ENCODE measurements at regions not wholly inside any gene's neighbourhood (a gene's known extent, or its start where the extent isn't known, plus 50 kb on each side); places are given as distances from the start of the nearest gene placed in this dataset.
"Not testable (repeated sequence)": the region's sequence is repeated elsewhere in the genome, so short reads cannot be mapped to it uniquely, and the experiment has no call there.

DNA sequence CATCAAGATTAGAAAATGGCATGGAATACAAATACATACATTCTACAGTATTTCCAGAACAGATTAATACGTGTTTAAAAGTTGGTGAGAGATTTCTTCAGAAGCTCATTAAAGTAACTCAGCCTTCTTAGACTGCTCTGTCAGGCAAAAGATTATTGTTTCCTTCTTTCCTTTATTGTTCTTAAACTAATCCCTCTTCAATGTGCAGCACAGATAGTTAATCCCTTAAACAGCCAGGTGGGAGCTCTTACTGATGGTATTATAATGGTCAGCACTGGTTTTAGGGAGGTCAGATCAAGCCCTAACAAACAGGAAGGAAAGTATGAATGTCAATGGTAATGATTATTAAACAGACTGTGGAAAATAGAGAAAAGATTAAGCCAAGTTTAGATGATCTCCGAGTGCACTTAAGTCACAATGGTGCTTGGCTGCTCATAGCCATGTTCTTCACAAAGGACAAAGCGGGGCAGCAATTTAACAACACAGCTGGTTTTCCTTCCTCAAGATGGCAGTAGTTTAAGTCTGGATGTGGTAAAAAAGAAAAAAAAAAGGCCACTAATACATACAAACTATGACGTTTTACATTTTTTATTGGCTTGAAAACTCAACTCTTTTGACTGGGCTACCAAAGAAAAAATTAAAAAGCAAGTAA lies 992.6 kb downstream of the PCDH9 start:
- Histone ChIP-seq H3K9me2 (replicated peaks; ENCODE audit: insufficient read depth, low read length) (no peaks in the 10 kb centered on the region), H3K4me3 (ENCODE audit: low read length) (no peak overlapping the region), H3K27ac (ENCODE audit: low read length) (no peak overlapping the region), H3K36me3 (replicated peaks; ENCODE audit: insufficient read depth, low read length) (no peaks in the 10 kb centered on the region), H3K4me1 (ENCODE audit: low read length) (no peaks in the 10 kb centered on the region), H3K27me3 (replicated peaks; ENCODE audit: insufficient read depth, low read length) (no peaks in the 10 kb centered on the region), H2AFZ (ENCODE audit: low read length) (no peak overlapping the region), H3K79me2 (ENCODE audit: low read length) (no peaks in the 10 kb centered on the region), H3K4me2 (ENCODE audit: low read depth, low read length) (no peak overlapping the region), H3K9ac (ENCODE audit: low read length) (no peak overlapping the region), H3F3A (ENCODE audit: insufficient read depth, low read length) (no peaks in the 10 kb centered on the region), H4K20me1 (ENCODE audit: insufficient read depth, low read length) (no peaks in the 10 kb centered on the region), H3K9me3 (replicated peaks; ENCODE audit: insufficient read depth, low read length) (no peaks in the 10 kb centered on the region)
- no peak for DNase-seq
- no peak for TF ChIP-seq EZH2phosphoT487 (IDR thresholded peaks at IDR 0.05; ENCODE audit: low read length)
- TF ChIP-seq, protein P1, sequence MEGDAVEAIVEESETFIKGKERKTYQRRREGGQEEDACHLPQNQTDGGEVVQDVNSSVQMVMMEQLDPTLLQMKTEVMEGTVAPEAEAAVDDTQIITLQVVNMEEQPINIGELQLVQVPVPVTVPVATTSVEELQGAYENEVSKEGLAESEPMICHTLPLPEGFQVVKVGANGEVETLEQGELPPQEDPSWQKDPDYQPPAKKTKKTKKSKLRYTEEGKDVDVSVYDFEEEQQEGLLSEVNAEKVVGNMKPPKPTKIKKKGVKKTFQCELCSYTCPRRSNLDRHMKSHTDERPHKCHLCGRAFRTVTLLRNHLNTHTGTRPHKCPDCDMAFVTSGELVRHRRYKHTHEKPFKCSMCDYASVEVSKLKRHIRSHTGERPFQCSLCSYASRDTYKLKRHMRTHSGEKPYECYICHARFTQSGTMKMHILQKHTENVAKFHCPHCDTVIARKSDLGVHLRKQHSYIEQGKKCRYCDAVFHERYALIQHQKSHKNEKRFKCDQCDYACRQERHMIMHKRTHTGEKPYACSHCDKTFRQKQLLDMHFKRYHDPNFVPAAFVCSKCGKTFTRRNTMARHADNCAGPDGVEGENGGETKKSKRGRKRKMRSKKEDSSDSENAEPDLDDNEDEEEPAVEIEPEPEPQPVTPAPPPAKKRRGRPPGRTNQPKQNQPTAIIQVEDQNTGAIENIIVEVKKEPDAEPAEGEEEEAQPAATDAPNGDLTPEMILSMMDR (IDR thresholded peaks at IDR 0.05; ENCODE audit: low read length): no peak

DNA sequence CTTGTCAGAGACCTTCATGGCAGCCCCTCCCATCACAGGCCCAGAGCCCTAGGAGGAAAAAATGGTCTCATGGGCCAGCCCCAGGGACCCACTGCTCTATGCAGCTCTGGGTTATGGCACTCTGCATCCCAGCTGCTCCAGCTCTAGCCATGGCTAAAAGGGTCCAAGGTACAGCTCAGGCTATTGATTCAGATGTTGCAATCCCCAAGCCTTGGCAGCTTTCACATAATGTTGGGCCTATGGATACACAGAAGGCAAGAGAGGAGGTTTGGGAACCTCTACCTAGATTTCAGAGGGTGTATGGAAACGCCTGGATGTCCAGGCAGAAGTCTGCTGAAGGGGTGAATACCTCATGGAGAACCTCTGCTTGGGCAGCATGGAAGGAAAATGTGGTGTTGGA lies 996.0 kb downstream of the PCDH9 start:
- Histone ChIP-seq H3K27me3 (replicated peaks; ENCODE audit: insufficient read depth, low read length) (no peaks in the 10 kb centered on the region), H3K79me2 (ENCODE audit: low read length) (no peaks in the 10 kb centered on the region), H3K4me3 (ENCODE audit: low read length) (no peak overlapping the region), H3K4me1 (ENCODE audit: low read length) (no peaks in the 10 kb centered on the region), H3K27ac (ENCODE audit: low read length) (no peak overlapping the region), H3K9me2 (replicated peaks; ENCODE audit: insufficient read depth, low read length) (no peaks in the 10 kb centered on the region), H2AFZ (ENCODE audit: low read length) (no peak overlapping the region), H3K9ac (ENCODE audit: low read length) (no peak overlapping the region), H3F3A (ENCODE audit: insufficient read depth, low read length) (no peaks in the 10 kb centered on the region), H3K4me2 (ENCODE audit: low read depth, low read length) (no peak overlapping the region), H3K9me3 (replicated peaks; ENCODE audit: insufficient read depth, low read length) (no peaks in the 10 kb centered on the region), H3K36me3 (replicated peaks; ENCODE audit: insufficient read depth, low read length) (no peaks in the 10 kb centered on the region), H4K20me1 (ENCODE audit: insufficient read depth, low read length) (no peaks in the 10 kb centered on the region)
- DNase-seq: no peak
- TF ChIP-seq EZH2phosphoT487 (IDR thresholded peaks at IDR 0.05; ENCODE audit: low read length) (no peak), EZH2 (optimal IDR thresholded peaks at IDR 0.05; ENCODE audit: low read depth, low read length) (no peak)
- TF ChIP-seq, protein P1 (IDR thresholded peaks at IDR 0.05; ENCODE audit: low read length): no peak

DNA sequence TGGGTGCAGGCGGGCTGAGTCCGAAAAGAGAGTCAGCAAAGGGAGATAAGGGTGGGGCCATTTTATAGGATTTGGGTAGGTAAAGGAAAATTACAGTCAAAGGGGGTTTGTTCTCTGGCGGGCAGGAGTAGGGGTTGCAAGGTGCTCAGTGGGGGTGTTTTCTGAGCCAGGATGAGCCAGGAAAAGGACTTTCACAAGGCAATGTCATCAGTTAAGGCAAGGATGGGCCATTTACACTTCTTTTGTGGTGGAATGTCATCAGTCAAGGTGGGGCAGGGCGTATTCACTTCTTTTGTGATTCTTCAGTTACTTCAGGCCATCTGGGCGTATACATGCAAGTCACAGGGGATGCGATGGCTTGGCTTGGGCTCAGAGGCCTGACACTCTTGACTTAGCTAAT lies 998.2 kb downstream of the PCDH9 start:
- DNase-seq: not testable (repeated sequence)

DNA sequence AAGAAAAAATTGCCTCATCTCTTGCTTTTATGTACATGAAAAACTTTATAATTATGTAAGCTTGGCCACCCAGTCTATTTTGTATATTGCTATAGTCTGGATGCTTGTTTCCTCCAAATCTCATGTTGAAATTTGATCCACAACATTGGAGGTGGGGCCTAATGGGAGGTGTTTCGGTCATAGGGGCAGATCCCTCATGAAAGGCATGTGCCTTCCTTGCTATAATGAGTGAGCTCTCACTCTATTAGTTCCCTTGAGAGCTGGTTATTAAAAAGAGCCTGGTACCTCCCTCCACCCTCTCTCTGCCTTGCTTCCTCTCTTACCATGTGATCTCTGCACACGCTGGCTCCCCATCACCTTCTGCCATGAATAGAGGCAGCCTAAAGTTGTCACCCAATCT lies 1005.1 kb downstream of the PCDH9 start:
- H3K9me3 ChIP-seq (replicated peaks; ENCODE audit: insufficient read depth, low read length): no peaks in the 10 kb centered on the region
- no peaks in the 10 kb centered on the region for H3K27me3 ChIP-seq (replicated peaks; ENCODE audit: insufficient read depth, low read length)
- no peaks in the 10 kb centered on the region for H4K20me1 ChIP-seq (ENCODE audit: insufficient read depth, low read length)
- peaks cover 10% of the 10 kb centered on the region for H3K4me1 ChIP-seq (ENCODE audit: low read length)
- no peaks in the 10 kb centered on the region for H3K36me3 ChIP-seq (replicated peaks; ENCODE audit: insufficient read depth, low read length)
- no peak overlapping the region for H3K27ac ChIP-seq (ENCODE audit: low read length)
- no peak for DNase-seq
- no peaks in the 10 kb centered on the region for H3K79me2 ChIP-seq (ENCODE audit: low read length)
- no peak overlapping the region for H3K4me2 ChIP-seq (ENCODE audit: low read depth, low read length)
- no peaks in the 10 kb centered on the region; the same call in 1 of the 2 replicates for H3F3A ChIP-seq (ENCODE audit: insufficient read depth, low read length)
- TF ChIP-seq, protein P1 (IDR thresholded peaks at IDR 0.05; ENCODE audit: low read length): no peak
- TF ChIP-seq EZH2phosphoT487 (IDR thresholded peaks at IDR 0.05; ENCODE audit: low read length): no peak
- TF ChIP-seq EZH2 (optimal IDR thresholded peaks at IDR 0.05; ENCODE audit: low read depth, low read length): no peak
- no peak overlapping the region for H3K4me3 ChIP-seq (ENCODE audit: low read length)
- H3K9me2 ChIP-seq (replicated peaks; ENCODE audit: insufficient read depth, low read length): no peaks in the 10 kb centered on the region
- no peak overlapping the region for H2AFZ ChIP-seq (ENCODE audit: low read length)
- no peak overlapping the region for H3K9ac ChIP-seq (ENCODE audit: low read length)

More for the DNA sequence above, 998.2 kb downstream of the PCDH9 start:
- not testable (repeated sequence) for H3K36me3 ChIP-seq (replicated peaks; ENCODE audit: insufficient read depth, low read length); H4K20me1 ChIP-seq (ENCODE audit: insufficient read depth, low read length); H3K27me3 ChIP-seq (replicated peaks; ENCODE audit: insufficient read depth, low read length); H3K4me1 ChIP-seq (ENCODE audit: low read length); H3K4me2 ChIP-seq (ENCODE audit: low read depth, low read length); H3K9me3 ChIP-seq (replicated peaks; ENCODE audit: insufficient read depth, low read length); H3K79me2 ChIP-seq (ENCODE audit: low read length); H3F3A ChIP-seq (ENCODE audit: insufficient read depth, low read length); H3K9ac ChIP-seq (ENCODE audit: low read length); H3K9me2 ChIP-seq (replicated peaks; ENCODE audit: insufficient read depth, low read length); H3K4me3 ChIP-seq (ENCODE audit: low read length); H2AFZ ChIP-seq (ENCODE audit: low read length); H3K27ac ChIP-seq (ENCODE audit: low read length)

Data from MM.1S (cell line).